ENCODE measurements at regions not wholly inside any gene's neighbourhood (a gene's known extent, or its start where the extent isn't known, plus 50 kb on each side); places are given as distances from the start of the nearest gene placed in this dataset.

GRCh38 chr5:2691530-2691929 lies 59.9 kb downstream of the IRX2 start:
- TF ChIP-seq CTCF (IDR thresholded peaks at IDR 0.05): no peak
- no peak for TF ChIP-seq POLR2A (IDR thresholded peaks at IDR 0.05)

All from lower leg skin (tissue), 3 donors.